ENCODE measurements at regions not wholly inside any gene's neighbourhood (a gene's known extent, or its start where the extent isn't known, plus 50 kb on each side); places are given as distances from the start of the nearest gene placed in this dataset.
"Not testable (repeated sequence)": the region's sequence is repeated elsewhere in the genome, so short reads cannot be mapped to it uniquely, and the experiment has no call there.

DNA sequence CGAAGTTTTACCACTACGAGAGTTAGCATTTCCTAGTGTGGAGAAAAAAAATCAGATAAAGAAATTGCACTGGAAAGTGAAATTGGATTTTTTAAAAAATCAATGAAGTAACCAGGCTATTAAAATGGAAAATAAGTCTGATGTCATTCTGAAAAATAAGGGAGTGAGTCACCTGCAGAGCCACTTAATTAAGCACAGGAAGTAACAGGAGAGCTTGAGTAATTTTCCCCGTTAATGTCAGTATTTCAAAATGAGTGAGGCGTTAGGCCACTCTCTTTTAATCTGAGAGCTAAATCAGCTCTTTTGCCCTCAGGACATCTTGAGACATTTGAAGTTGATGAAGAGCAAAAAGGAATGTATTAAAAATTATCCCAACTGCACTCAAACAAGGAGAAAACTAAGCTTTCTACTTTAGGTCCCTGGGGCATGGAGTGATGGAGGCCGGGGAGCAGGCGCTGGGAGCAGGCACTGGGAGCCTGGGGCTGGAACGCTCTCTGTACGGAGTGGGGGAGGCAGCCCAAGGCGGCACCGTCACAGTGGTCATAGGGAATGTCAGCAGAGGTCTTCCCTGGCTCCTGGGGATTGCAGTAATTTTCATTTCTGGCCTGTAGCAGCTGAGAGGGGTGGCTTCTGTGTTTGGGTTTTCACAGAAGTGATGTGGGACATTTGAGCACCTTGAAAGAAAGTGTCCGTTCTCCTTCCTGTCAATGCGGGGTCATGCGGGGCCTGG lies 194.6 kb downstream of the BCL2L11 start:
- ATAC-seq: peak; percentile 42
- H3K36me3 Mint-ChIP-seq, H3K4me3 Mint-ChIP-seq, H3K27me3 Mint-ChIP-seq, H3K27ac Mint-ChIP-seq, H3K4me1 Mint-ChIP-seq, H3K9me3 Mint-ChIP-seq: not testable (repeated sequence)

DNA sequence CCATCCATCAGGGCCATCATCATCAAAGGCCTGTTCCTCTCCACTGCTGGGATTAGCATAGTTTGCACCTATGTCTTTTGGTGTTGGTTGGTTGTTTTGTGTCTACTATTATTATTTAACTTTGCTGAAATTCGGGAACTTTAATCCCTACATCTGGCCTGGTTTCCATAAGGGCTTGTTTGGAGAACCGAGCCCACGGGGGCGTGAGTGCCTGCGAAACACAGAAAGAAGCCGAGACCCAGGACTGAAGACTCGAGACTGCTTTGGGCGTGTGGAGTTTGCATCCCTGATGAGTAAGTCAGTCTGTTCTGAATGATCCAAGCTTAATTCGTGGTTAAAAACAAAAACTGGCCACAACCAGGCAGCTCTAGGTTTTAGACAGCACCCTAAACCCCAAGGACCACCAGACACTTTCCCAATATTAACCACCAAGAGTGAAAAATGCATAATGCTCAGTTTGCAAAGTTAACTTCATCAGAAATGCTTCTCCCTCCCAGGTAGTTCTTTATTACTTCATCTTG lies 195.6 kb downstream of the BCL2L11 start:
- not testable (repeated sequence) for H3K27ac Mint-ChIP-seq, H3K9me3 Mint-ChIP-seq, H3K4me1 Mint-ChIP-seq, H3K27me3 Mint-ChIP-seq, H3K4me3 Mint-ChIP-seq, H3K36me3 Mint-ChIP-seq
- ATAC-seq: peak; percentile 21

DNA sequence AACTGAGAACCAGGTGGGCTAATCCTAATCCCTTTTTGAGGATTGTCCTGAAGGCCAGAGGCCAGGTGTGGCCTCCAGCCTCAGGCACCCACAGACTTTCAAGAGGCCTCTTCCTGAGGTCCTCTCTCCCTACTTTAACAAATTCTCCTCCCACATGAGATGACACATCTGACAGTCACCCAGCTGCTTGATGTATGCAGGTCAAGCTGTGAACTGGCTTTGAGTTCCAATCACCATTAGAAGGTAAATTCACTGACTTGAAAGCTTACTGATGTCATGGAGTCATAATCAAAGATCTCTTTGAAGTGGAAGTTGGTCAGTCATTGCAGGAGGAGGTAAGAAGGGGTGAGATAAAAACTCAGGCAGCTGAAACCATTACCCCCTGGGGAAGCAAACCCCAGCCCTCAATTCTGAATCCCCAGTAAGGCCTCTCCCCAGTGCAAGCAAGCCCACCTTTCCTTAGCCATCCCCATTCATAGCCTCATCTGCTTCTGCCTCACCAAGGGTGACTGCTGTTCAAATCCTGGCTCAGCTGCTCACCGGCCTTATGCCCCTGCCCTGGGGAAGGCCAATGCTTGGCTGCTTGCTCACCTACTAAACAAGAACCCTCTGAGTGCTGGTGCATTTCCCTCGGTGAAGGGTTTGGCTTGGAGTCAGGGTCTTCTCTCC lies 196.3 kb downstream of the BCL2L11 start:
- H3K36me3 Mint-ChIP-seq, H3K27me3 Mint-ChIP-seq, H3K4me3 Mint-ChIP-seq, H3K4me1 Mint-ChIP-seq, H3K27ac Mint-ChIP-seq, H3K9me3 Mint-ChIP-seq, ATAC-seq: not testable (repeated sequence)

DNA sequence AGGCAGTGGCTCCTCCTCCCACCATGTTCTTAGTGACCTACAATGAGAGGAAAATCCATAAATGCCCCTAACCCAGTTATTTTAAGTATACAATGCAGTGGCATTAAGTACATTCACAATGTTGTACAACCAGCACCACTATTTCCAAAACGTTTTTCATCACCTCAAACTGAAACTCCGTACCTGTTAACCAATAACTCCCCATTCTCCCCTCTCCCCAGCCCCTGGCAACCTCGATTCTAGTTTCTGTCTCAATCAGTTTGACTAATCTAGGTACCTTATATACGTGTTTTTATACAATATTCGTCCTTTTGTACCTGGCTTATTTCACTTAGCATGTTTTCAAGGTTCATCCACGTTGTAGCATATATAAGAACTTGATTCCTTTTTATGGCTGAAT lies 198.8 kb downstream of the BCL2L11 start:
- not testable (repeated sequence) for H3K36me3 Mint-ChIP-seq, H3K4me1 Mint-ChIP-seq, H3K9me3 Mint-ChIP-seq, H3K27ac Mint-ChIP-seq, H3K27me3 Mint-ChIP-seq, H3K4me3 Mint-ChIP-seq
- peak; percentile 52 for ATAC-seq

DNA sequence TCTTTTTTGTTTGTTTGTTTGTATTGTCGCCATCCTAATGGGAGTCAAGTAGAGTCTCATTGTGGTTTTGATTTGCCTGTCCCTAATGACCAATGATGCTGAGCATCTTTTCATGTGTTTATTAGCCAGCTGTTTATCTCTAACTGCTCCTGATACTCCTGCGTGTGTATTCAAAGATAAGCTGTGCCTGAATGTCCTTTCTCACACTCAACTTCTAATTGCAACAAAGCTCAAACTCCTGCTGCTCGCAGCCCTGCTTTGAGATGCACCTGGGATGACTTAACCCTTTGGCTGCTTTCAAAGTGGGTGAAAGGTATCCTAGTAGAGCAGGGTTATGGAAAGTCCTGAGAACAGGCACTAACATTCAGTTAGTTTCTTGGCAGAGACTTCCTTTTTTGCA lies 199.6 kb downstream of the BCL2L11 start:
- H3K36me3 Mint-ChIP-seq, H3K4me1 Mint-ChIP-seq, H3K9me3 Mint-ChIP-seq, H3K27me3 Mint-ChIP-seq, ATAC-seq, H3K4me3 Mint-ChIP-seq: not testable (repeated sequence)
- peak overlapping the region; percentile 28 for H3K27ac Mint-ChIP-seq

DNA sequence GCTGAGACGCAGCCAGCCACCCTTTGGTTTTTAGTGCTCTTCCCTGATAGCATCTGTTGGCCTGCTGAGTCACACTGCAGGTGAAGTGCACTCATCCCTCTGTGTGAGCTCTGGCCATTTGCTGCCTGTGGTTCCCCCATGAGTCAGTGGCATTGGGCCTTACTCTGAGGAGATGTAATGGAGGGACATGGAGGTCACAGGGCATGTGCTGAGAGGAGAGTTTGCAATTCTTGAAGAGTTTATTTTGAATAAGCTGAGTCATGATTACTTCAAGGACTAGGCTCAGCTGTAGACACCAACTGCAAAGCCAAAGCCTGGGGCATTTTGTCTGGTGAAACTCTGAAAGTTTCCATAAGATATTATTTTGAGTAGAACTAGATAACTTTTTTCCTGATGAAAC lies 200.3 kb downstream of the BCL2L11 start:
- not testable (repeated sequence) for H3K9me3 Mint-ChIP-seq

DNA sequence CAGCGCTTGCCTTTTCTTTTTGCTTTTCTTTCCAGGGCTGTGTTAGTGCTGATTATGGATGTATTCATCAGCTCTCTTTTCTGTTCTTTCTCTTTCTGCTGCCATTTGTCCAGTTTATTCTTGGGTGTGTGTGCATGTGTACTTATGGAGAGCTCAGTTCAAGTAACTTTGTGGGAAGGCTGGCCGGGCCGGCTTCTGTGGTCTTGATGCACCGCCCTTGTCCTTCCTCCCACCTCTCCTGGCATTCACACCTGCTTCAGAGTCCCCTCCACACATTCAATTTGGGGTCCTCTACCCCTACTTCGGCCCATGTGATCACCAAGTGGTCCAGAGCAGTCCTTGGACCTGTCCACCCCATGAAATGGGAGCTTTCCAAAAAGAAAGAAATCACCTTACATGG lies 202.7 kb downstream of the BCL2L11 start:
- ATAC-seq, H3K4me1 Mint-ChIP-seq, H3K9me3 Mint-ChIP-seq, H3K4me3 Mint-ChIP-seq, H3K27me3 Mint-ChIP-seq, H3K36me3 Mint-ChIP-seq, H3K27ac Mint-ChIP-seq: not testable (repeated sequence)

More for the DNA sequence above, 200.3 kb downstream of the BCL2L11 start:
- H3K36me3 Mint-ChIP-seq, H3K27ac Mint-ChIP-seq, H3K27me3 Mint-ChIP-seq, H3K4me1 Mint-ChIP-seq, H3K4me3 Mint-ChIP-seq: not testable (repeated sequence)
- peak; percentile 67 for ATAC-seq

DNA sequence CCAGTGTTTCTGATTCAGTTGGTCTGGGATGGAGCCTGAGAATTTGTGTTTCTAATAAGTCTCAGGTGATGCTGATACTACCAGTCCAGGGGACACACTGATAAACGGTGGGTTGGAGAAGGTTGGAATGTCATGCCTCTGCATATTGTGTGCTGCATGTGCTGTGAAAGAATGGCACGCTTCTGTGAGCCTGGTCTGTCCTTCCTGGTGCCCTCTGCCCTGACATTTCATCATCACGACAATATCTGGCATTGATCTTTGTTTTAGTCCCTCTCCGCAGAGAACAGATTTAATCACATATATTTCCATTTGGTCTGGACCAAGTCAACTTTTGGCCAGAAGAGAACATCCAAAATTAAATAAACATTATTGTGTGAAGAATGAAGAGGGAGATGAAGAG lies 207.0 kb downstream of the BCL2L11 start:
- H3K27me3 Mint-ChIP-seq, H3K4me1 Mint-ChIP-seq, H3K27ac Mint-ChIP-seq, H3K9me3 Mint-ChIP-seq, H3K4me3 Mint-ChIP-seq, H3K36me3 Mint-ChIP-seq, ATAC-seq: not testable (repeated sequence)

DNA sequence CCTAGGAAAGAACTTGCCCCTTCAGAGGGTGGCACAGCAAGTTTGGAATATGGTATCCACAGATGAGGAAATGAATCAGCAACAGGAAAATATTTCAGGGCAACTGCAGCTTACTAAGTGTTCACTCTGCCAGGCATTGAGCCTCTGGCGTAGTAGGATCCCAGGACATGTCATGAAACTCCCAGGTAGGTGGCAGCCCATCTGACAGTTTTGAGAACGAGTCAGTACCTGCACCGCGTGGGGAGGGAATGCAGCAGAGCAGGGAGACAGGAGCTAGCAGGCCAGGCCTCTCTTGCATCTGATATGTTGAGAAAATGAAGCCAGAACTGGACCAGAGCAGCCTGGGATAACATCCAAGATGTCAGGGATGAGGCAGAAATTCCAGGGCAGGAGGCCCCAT lies 208.6 kb downstream of the BCL2L11 start:
- H3K9me3 Mint-ChIP-seq, H3K27ac Mint-ChIP-seq, H3K4me3 Mint-ChIP-seq, H3K27me3 Mint-ChIP-seq, H3K36me3 Mint-ChIP-seq, ATAC-seq, H3K4me1 Mint-ChIP-seq: not testable (repeated sequence)

DNA sequence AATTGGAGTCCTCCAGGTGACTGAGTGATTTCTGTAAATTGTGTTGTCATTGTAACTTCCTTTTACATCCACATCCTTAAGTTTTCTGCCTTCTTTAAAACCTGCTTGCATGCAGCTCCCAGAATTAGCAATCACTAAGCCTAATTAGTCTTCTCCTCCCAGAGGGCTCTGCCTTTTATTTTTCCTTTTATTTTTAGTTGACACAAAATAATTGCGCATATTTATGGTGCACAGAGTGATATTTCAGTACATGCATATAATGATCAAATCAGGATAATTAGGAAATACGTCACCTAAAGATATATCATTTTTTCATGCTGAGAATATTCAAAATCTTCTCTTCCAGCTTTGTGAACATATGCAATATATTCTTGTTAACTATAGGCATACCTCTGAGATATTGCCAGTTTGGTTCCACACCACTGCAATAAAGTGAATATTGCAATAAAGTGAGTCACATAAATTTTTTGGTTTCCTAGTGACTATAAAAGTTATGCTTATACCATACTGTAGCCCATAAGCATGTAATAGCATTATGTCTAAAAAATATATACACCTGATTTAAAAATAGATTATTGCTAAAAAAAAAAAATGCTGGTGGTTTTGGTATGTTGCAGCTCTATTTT lies 210.5 kb downstream of the BCL2L11 start:
- not testable (repeated sequence) for H3K4me1 Mint-ChIP-seq, ATAC-seq, H3K9me3 Mint-ChIP-seq, H3K4me3 Mint-ChIP-seq, H3K27me3 Mint-ChIP-seq, H3K27ac Mint-ChIP-seq, H3K36me3 Mint-ChIP-seq

DNA sequence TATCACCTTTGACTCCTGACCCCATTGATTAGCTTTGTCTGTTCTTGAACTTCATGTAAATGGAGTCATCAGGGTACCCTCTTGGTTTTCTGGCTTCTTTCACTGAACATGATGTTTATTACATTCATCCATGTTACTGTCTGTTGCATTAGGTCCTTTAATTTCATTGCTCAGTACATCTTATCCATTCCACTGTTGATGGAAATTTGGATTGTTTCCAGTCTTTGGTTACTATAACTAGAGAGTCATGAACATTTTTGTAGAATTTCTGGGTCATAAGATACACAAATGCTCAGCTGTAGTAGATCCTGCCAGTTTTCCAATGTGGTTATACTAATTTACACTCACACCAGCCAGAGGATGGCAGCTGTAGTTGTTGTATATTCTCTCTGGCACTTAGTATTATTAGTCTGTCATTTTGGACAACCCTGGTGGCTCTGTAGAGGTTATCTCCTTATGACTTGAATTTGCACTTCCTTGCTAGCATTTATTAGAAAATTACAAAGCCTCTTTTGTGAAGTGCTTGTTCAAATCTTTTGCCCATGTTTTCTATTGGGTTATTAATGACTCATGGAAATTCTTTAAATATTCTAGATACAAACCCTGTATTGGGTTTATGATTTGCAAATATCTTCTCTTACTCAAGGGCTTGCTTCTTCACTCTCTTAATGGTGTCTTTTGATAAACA lies 214.7 kb downstream of the BCL2L11 start:
- H3K27ac Mint-ChIP-seq, H3K4me1 Mint-ChIP-seq, ATAC-seq, H3K9me3 Mint-ChIP-seq, H3K27me3 Mint-ChIP-seq, H3K36me3 Mint-ChIP-seq, H3K4me3 Mint-ChIP-seq: not testable (repeated sequence)

DNA sequence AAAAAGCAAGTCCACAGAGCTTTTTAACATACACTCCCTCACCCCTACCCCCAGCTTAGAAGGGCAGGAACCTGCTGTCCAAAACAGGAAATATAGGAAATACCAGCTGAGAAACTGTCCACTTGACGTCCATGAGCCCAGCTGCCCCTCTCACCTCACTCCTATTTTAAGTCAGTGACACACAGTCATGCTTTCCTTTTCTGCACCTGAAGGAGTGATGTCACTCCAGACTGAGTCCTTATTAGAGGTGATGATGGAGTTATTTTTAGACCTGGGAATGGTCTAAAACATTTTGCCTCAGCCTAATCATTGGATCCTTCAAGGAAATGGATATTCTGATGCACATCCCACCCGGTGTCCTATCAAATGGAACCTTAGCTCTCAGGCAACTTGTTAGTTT lies 217.8 kb downstream of the BCL2L11 start:
- not testable (repeated sequence) for ATAC-seq, H3K36me3 Mint-ChIP-seq, H3K27me3 Mint-ChIP-seq, H3K9me3 Mint-ChIP-seq, H3K4me3 Mint-ChIP-seq, H3K4me1 Mint-ChIP-seq, H3K27ac Mint-ChIP-seq

DNA sequence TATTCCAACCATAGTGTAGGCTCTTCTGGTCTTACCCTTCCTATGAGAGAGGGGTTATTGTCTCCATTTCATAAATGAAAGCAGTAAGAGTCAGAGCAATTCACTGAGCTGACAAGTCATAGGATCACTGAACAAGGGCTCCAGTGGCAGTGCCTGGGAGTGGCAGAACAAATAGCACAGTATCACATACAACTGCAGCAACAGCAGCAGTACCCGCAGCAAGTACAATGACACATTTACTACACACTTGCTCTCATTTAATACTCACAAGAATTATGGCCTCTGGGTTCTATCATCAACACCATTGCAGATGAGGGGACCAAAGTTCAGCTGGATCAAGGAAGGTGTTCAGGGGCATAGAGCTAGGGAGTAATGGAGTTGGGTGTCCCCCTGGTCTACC lies 218.8 kb downstream of the BCL2L11 start:
- H3K9me3 Mint-ChIP-seq, H3K4me1 Mint-ChIP-seq, H3K27ac Mint-ChIP-seq, H3K27me3 Mint-ChIP-seq, H3K36me3 Mint-ChIP-seq, ATAC-seq, H3K4me3 Mint-ChIP-seq: not testable (repeated sequence)

DNA sequence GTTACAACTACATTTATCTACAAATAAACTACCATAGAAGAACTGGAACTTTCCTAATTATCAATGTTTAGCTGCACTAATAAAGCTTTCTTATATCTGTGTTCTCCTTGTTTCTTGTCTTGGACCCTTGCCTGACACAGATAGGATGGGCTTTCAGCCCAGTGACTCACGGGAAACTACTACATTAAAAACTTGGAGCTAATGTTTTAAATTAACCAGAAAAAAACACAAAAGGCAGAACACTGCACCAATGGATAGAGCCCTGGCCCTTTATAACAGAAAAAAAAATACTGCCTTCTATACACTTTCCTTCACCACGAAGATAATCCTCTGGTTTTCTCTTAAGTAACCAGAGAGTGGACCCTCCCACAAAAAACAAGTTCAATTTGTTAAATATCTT lies 223.9 kb downstream of the BCL2L11 start:
- not testable (repeated sequence) for ATAC-seq, H3K9me3 Mint-ChIP-seq, H3K4me3 Mint-ChIP-seq, H3K4me1 Mint-ChIP-seq, H3K36me3 Mint-ChIP-seq, H3K27me3 Mint-ChIP-seq, H3K27ac Mint-ChIP-seq

DNA sequence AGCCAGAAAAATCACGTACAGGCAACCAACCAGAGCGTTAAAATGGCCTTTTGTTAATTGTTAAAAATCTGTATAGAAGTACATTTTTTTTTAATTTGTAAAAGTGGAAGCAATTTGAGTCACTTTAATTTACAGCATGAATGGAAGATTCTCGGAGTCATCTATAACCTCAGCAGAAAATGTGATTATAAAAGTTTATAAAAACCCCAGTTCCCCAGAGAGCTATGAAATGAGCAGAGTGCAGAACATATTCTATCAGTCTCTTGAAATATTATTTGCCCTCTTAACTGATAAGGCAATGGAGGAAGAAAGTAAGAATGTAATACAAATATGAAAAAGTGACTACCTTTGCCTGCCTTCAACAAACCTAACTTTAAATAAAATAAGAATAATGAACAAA lies 224.7 kb downstream of the BCL2L11 start:
- ATAC-seq, H3K9me3 Mint-ChIP-seq, H3K36me3 Mint-ChIP-seq, H3K27me3 Mint-ChIP-seq, H3K4me3 Mint-ChIP-seq, H3K4me1 Mint-ChIP-seq, H3K27ac Mint-ChIP-seq: not testable (repeated sequence)
